Stimulated activated effector memory CD8-positive, alpha-beta T cell treated with anti-CD3 and anti-CD28 coated beads, Interleukin-12 subunit alpha, Interleukin-12 subunit beta, amount 100 ng/mL, for 72 hours (primary cell): ENCODE measurements at regions not wholly inside any gene's neighbourhood (a gene's known extent, or its start where the extent isn't known, plus 50 kb on each side); places are given as distances from the start of the nearest gene placed in this dataset.
A peak's percentile ranks its signal among the peaks of the same experiment; 100 is the strongest.

Experiments used
- ATAC-seq: fragments of 150-1000 bp; cut with Tn5 transposase; 2 replicates; pipeline ENCODE4 v1.10.0; 2021
- DNase-seq, 2 donors: peaks; one replicate each; pipeline ENCODE4 v3.0.0; 2021 to 2022; ENCODE audit warnings: low spot score in 2 of 2
- H3K27ac Mint-ChIP-seq: one replicate; pipeline ENCODE4 v1.8.0; 2022; ENCODE audit warnings: mild to moderate bottlenecking, mixed read lengths
- H3K36me3 Mint-ChIP-seq: one replicate; pipeline ENCODE4 v1.8.0; 2022; ENCODE audit warnings: mild to moderate bottlenecking, mixed read lengths
- H3K4me1 Mint-ChIP-seq: one replicate; pipeline ENCODE4 v1.8.0; 2022; ENCODE audit warnings: mixed read lengths
- H3K4me3 Mint-ChIP-seq: one replicate; pipeline ENCODE4 v1.8.0; 2022; ENCODE audit warnings: mild to moderate bottlenecking, mixed read lengths
- H3K9me3 Mint-ChIP-seq: one replicate; pipeline ENCODE4 v1.8.0; 2022; ENCODE audit warnings: mixed read lengths

- H3K4me1 Mint-ChIP-seq = peaks cover 23% of the 10 kb centered on the region
- DNase-seq = no peak
- H3K27ac Mint-ChIP-seq = no peak overlapping the region
- ATAC-seq = no peak
- H3K4me3 Mint-ChIP-seq = no peak overlapping the region
- H3K36me3 Mint-ChIP-seq = no peaks in the 10 kb centered on the region
- no peaks in the 10 kb centered on the region for H3K9me3 Mint-ChIP-seq
Measured at GRCh38 chr12:91985002-91985787, 160.5 kb downstream of the BTG1 start.

DNA sequence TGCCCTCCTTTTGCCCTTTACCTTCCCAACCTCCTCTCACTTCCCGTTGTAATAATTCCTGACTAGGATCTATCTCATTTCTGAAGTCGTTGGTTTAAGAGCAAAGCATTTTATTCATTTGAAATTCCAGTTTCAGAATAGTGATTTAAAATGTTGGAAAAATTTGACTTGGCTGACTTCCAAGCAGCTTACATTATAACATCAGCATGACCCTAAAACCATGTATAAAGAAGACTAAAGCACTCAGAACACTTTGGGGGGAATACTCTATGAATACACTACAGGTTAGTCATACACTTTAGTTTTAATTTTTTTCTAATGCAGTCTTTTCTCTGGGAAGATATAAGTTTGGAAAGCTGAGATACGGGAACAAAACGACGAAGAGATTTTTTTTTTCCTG is 161.1 kb downstream of the BTG1 start:
- DNase-seq = no peak
- Mint-ChIP-seq H3K27ac (no peak overlapping the region), H3K36me3 (no peaks in the 10 kb centered on the region), H3K9me3 (no peaks in the 10 kb centered on the region), H3K4me3 (no peak overlapping the region), H3K4me1 (peaks cover 23% of the 10 kb centered on the region)
- ATAC-seq = no peak

- no peaks in the 10 kb centered on the region for H3K36me3 Mint-ChIP-seq
- DNase-seq (no peak), ATAC-seq (no peak)
- H3K27ac Mint-ChIP-seq = no peak overlapping the region
- H3K4me1 Mint-ChIP-seq = peaks cover 23% of the 10 kb centered on the region
- H3K9me3 Mint-ChIP-seq = no peaks in the 10 kb centered on the region
- H3K4me3 Mint-ChIP-seq = no peak overlapping the region
Measured at GRCh38 chr12:91983935-91984334, 161.7 kb downstream of the BTG1 start.

- DNase-seq (no peak), ATAC-seq (no peak)
- Mint-ChIP-seq H3K36me3 (no peaks in the 10 kb centered on the region), H3K9me3 (no peaks in the 10 kb centered on the region), H3K27ac (no peak overlapping the region), H3K4me3 (no peak overlapping the region), H3K4me1 (peaks cover 33% of the 10 kb centered on the region)
Measured at GRCh38 chr12:91982946-91983345, 162.7 kb downstream of the BTG1 start.

DNA sequence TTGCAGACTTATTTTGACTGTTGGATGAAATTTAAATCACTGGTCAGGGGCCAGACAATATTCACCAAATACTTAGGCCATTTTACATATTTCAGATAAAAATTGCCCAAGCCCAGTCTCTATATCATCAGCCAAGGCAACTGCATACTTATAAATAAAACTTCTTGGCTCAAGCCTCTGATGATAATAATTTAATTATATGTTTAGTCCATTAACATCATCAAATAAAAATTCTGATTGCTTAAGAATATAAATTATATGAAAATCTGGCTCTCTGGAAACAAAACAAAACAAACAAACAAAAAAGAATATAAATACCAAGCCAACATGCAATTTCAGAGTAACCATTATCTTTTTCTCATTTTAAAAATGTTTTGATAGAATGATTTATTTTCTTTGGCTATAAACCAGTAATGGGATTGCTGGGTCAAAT is 165.2 kb downstream of the BTG1 start:
- no peak for DNase-seq
- no peak overlapping the region for H3K4me3 Mint-ChIP-seq
- H3K4me1 Mint-ChIP-seq = peaks cover 28% of the 10 kb centered on the region
- ATAC-seq = no peak
- H3K27ac Mint-ChIP-seq = no peak overlapping the region
- peaks cover 5% of the 10 kb centered on the region for H3K9me3 Mint-ChIP-seq
- H3K36me3 Mint-ChIP-seq = no peaks in the 10 kb centered on the region

DNA sequence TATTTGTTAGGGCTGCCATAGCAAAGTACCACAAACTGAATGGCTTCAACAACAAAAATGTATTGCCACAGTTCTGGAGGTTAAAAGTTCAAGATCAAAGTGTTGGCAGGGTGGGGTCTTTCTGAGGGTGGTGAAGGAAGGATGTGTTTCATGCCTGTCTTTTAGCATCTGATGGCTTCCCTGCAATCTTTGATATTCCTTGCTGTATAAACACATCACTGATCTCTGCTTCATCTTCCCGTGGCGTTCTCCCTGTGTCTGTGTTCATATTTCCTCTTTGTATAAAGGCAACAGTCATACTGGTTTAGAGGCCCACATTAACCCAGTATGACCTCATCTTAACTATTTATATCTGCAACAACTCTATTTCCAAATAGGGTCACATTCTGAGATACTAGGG is 167.5 kb downstream of the BTG1 start:
- H3K4me1 Mint-ChIP-seq = peaks cover 17% of the 10 kb centered on the region
- no peak for DNase-seq
- peak; percentile 83 for ATAC-seq
- no peaks in the 10 kb centered on the region for H3K36me3 Mint-ChIP-seq
- no peak overlapping the region for H3K4me3 Mint-ChIP-seq
- H3K9me3 Mint-ChIP-seq = peaks cover 5% of the 10 kb centered on the region
- H3K27ac Mint-ChIP-seq = peak overlapping the region; percentile 44

DNA sequence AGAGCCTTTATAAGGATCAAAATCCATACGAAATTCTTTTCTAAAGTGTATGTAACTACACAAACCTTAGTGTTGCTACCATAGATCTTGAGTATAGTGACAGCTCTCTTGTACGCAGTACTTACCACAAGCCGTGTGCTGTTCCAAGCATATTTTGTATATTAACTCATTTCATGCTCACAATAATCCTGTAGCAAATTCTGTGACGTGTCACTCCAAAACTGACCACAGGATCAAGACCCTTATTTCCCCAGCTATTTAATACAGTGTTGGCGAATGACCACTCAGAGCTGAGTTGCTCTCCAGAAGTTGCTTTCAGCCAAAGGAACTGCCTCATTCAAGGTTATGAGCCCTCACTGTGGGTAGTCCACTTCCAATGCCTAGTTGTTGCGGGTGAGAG is 169.8 kb downstream of the BTG1 start:
- ATAC-seq = no peak
- Mint-ChIP-seq H3K4me3 (no peak overlapping the region), H3K4me1 (peaks cover 17% of the 10 kb centered on the region)

DNA sequence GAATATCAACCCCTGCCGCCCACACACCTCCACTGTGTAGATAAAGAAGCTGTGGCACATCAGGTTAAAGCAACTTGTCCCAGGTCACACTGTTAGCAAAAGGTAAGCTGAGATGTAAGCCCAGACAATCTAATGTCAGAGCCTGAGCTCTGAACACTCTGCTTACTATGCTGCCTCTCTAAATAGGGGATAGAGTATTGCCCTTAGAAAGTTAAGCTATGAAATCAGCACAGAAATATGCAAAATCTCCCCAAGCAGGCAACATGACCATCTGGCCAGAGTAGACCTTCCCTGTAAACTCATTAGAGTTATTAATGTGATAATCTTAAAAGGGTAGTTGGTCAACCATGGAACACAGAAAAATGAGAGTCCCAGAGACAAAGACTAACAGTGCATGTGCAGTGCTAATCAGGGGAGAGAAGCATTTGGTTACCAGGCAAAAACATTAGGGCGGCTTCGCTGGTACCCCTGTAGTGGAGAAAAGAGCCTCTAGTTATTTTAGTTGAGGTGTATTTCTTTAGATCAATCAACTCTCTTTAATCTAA is 171.0 kb downstream of the BTG1 start:
- peaks cover 17% of the 10 kb centered on the region for H3K4me1 Mint-ChIP-seq
- peaks cover 5% of the 10 kb centered on the region for H3K9me3 Mint-ChIP-seq
- ATAC-seq (no peak), DNase-seq (no peak)
- no peak overlapping the region for H3K27ac Mint-ChIP-seq
- no peaks in the 10 kb centered on the region for H3K36me3 Mint-ChIP-seq
- H3K4me3 Mint-ChIP-seq = no peak overlapping the region

More for the DNA sequence above, 169.8 kb downstream of the BTG1 start:
- no peak overlapping the region for H3K27ac Mint-ChIP-seq
- DNase-seq = no peak
- peaks cover 5% of the 10 kb centered on the region for H3K9me3 Mint-ChIP-seq
- no peaks in the 10 kb centered on the region for H3K36me3 Mint-ChIP-seq

- ATAC-seq (no peak), DNase-seq (no peak)
- no peaks in the 10 kb centered on the region for H3K36me3 Mint-ChIP-seq
- H3K4me1 Mint-ChIP-seq = peaks cover 16% of the 10 kb centered on the region
- H3K27ac Mint-ChIP-seq = no peak overlapping the region
- no peak overlapping the region for H3K4me3 Mint-ChIP-seq
- H3K9me3 Mint-ChIP-seq = peaks cover 5% of the 10 kb centered on the region
Measured at GRCh38 chr12:91973813-91974212, 171.8 kb downstream of the BTG1 start.

DNA sequence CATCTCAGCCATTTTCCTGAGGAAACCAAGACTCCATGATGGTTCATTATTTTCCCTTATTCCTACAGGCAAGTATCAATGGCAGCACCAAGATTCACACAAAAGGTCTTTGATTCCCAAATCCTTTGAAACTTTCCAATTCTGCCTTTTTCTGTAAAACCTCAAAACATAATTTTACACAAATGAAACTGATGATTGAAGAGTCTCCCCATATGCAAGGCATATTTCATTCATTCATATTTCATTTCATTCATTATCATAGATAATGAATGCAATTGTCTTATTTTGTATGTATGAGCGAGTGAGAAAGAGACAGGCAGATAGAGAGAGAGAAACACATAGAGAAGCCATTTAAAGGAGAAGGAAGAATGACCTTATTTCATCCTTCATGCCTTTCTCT is 172.8 kb downstream of the BTG1 start:
- Mint-ChIP-seq H3K9me3 (peaks cover 5% of the 10 kb centered on the region), H3K4me1 (peaks cover 6% of the 10 kb centered on the region), H3K4me3 (no peak overlapping the region), H3K36me3 (no peaks in the 10 kb centered on the region), H3K27ac (no peak overlapping the region)
- no peak for DNase-seq
- no peak for ATAC-seq

DNA sequence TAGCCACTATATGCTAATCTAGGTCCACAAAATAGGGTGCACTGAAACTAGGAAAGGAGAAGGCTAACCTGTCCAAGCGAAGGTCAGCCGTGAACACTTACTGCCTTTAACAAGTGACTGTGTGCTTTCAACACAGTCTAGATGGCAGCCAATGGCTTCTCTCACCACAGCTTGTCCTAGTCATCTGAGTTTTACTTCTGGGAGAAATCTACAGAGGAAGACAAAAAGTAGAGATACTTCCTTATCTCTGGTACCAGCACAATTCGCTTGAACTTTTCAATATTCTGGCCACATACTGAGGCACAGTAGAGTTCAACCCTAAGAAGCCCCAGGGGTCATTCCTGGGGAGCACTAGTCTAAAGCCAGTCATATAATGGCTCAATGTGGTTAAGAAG is 176.9 kb downstream of the BTG1 start:
- no peak for DNase-seq
- H3K36me3 Mint-ChIP-seq = no peaks in the 10 kb centered on the region
- peaks cover 2% of the 10 kb centered on the region for H3K9me3 Mint-ChIP-seq
- ATAC-seq = no peak
- H3K4me3 Mint-ChIP-seq = no peak overlapping the region
- H3K27ac Mint-ChIP-seq = no peak overlapping the region
- H3K4me1 Mint-ChIP-seq = no peaks in the 10 kb centered on the region

- no peaks in the 10 kb centered on the region for H3K36me3 Mint-ChIP-seq
- no peaks in the 10 kb centered on the region for H3K4me1 Mint-ChIP-seq
- H3K27ac Mint-ChIP-seq = no peak overlapping the region
- peaks cover 2% of the 10 kb centered on the region for H3K9me3 Mint-ChIP-seq
- no peak overlapping the region for H3K4me3 Mint-ChIP-seq
- ATAC-seq (no peak), DNase-seq (no peak)
Measured at GRCh38 chr12:91968076-91968776, 177.4 kb downstream of the BTG1 start.

GRCh38 chr12:91967590-91967989 is 178.1 kb downstream of the BTG1 start:
- Mint-ChIP-seq H3K4me3 (no peak overlapping the region), H3K4me1 (no peaks in the 10 kb centered on the region), H3K9me3 (peaks cover 2% of the 10 kb centered on the region), H3K27ac (no peak overlapping the region), H3K36me3 (no peaks in the 10 kb centered on the region)
- DNase-seq (no peak), ATAC-seq (no peak)

DNA sequence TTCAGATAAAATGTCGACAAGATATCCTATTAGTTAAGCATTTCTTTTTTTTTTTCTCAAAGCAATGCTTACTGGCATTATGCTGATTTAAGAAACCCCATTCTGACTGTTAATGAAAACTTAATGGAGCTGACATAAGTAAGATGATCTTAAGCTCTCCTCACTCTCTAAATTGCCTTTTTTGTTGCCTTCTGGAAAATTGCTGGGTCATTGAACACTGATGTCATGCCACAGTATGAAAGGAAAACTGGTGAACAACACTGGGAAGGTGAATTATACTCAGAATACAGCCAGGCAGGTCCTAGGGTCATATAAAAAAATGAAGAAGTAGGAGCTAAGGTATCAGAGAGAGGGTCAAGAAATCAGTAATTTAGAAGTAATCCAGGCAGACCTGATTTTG is 179.9 kb downstream of the BTG1 start:
- Mint-ChIP-seq H3K9me3 (peaks cover 2% of the 10 kb centered on the region), H3K36me3 (no peaks in the 10 kb centered on the region), H3K4me3 (no peak overlapping the region), H3K27ac (no peak overlapping the region), H3K4me1 (no peaks in the 10 kb centered on the region)
- ATAC-seq (no peak), DNase-seq (no peak)

GRCh38 chr12:91964501-91964900 is 181.1 kb downstream of the BTG1 start:
- peaks cover 2% of the 10 kb centered on the region for H3K9me3 Mint-ChIP-seq
- no peaks in the 10 kb centered on the region for H3K36me3 Mint-ChIP-seq
- ATAC-seq = no peak
- no peak overlapping the region for H3K4me3 Mint-ChIP-seq
- no peak for DNase-seq
- H3K27ac Mint-ChIP-seq = no peak overlapping the region
- no peaks in the 10 kb centered on the region for H3K4me1 Mint-ChIP-seq

- H3K36me3 Mint-ChIP-seq = no peaks in the 10 kb centered on the region
Measured at GRCh38 chr12:91959220-91959619, 186.4 kb downstream of the BTG1 start.

More at GRCh38 chr12:91959220-91959619, 186.4 kb downstream of the BTG1 start:
- no peak overlapping the region for H3K27ac Mint-ChIP-seq
- no peaks in the 10 kb centered on the region for H3K9me3 Mint-ChIP-seq
- ATAC-seq (no peak), DNase-seq (no peak)
- no peaks in the 10 kb centered on the region for H3K4me1 Mint-ChIP-seq
- no peak overlapping the region for H3K4me3 Mint-ChIP-seq
